ENCODE measurements at regions not wholly inside any gene's neighbourhood (a gene's known extent, or its start where the extent isn't known, plus 50 kb on each side); places are given as distances from the start of the nearest gene placed in this dataset.

- Histone ChIP-seq H2AK5ac (ENCODE audit: low read depth, low read length) (no peak overlapping the region), H2AFZ (ENCODE audit: low read length) (no peak overlapping the region), H3K9ac (replicated peaks in 1 of 4; ENCODE audit: extremely low read depth in 1 of 4, low read depth in 3 of 4, low read length in 3 of 4) (no peak overlapping the region), H3K9me3 (ENCODE audit: insufficient read depth in 2 of 2, low read depth in 1 of 2, low read length in 1 of 2) (no peaks in the 10 kb centered on the region), H4K20me1 (replicated peaks in 1 of 2; ENCODE audit: control insufficient read depth in 1 of 2, insufficient read depth in 2 of 2, low read length in 2 of 2) (no peaks in the 10 kb centered on the region), H3K79me1 (ENCODE audit: low read depth, low read length) (no peaks in the 10 kb centered on the region), H3K4me2 (ENCODE audit: insufficient read depth in 1 of 2, low read depth in 2 of 2, low read length in 2 of 2) (no peak overlapping the region), H2BK12ac (ENCODE audit: low read depth, low read length) (no peak overlapping the region), H4K8ac (ENCODE audit: extremely low read depth, insufficient read depth, low read length) (no peak overlapping the region), H2BK15ac (ENCODE audit: low read length) (no peak overlapping the region), H3K4me3 (ENCODE audit: extremely low read depth in 1 of 4, insufficient read depth in 2 of 4, low read depth in 3 of 4, low read length in 4 of 4) (no peak overlapping the region), H3K56ac (replicated peaks; ENCODE audit: insufficient read length, low read depth, low read length) (no peak overlapping the region), H2BK5ac (ENCODE audit: low read depth, low read length) (no peak overlapping the region), H3K4me1 (replicated peaks in 1 of 4; ENCODE audit: control insufficient read depth in 3 of 4, insufficient read depth in 4 of 4, low read length in 3 of 4) (peaks cover 0 to 4% (median 2%) of the 10 kb centered on the region in 4 experiments; a peak in 2 of 7 replicates), H3K36me3 (ENCODE audit: control insufficient read depth in 2 of 4, insufficient read depth in 4 of 4, low read length in 3 of 4) (no peaks in the 10 kb centered on the region), H3K27ac (ENCODE audit: low read depth, low read length) (no peak overlapping the region), H2BK20ac (ENCODE audit: low read length) (no peak overlapping the region), H3K23ac (ENCODE audit: insufficient read length) (no peak overlapping the region), H4K5ac (ENCODE audit: insufficient read length, low read depth, low read length) (no peak overlapping the region), H3K14ac (ENCODE audit: insufficient read length) (no peak overlapping the region), H3K4ac (replicated peaks; ENCODE audit: insufficient read length, low read depth, low read length) (no peak overlapping the region), H3K27me3 (replicated peaks in 1 of 4; ENCODE audit: control insufficient read depth in 3 of 4, extremely low read depth in 1 of 4, insufficient read depth in 3 of 4, low read length in 3 of 4) (peaks cover 0 to 2% (median 0%) of the 10 kb centered on the region in 4 experiments; a peak in 1 of 7 replicates), H3K23me2 (ENCODE audit: low read depth, low read length) (no peaks in the 10 kb centered on the region), H3K79me2 (ENCODE audit: control insufficient read depth in 1 of 2, insufficient read depth in 2 of 2, low read length in 2 of 2) (no peaks in the 10 kb centered on the region), H3K18ac (ENCODE audit: extremely low read depth, low read length) (no peak overlapping the region), H4K91ac (replicated peaks; ENCODE audit: insufficient read length, low read length) (no peak overlapping the region), H2BK120ac (replicated peaks; ENCODE audit: low read depth, low read length) (no peak overlapping the region)
- DNase-seq (ENCODE audit: low read depth in 1 of 2, low spot score in 2 of 2): no peak
- ChIA-PET CTCF (ENCODE audit: partially characterized antibody) (interaction anchor here (1.1 to 7.3 kb wide), 6 partner anchors 14 to 191 kb away, joined by 3 to 56 read pairs (median 4); no protein-coding TSS in a partner anchor), POLR2A (ENCODE audit: partially characterized antibody) (interaction anchor here (0.9 kb wide), 1 partner anchor 98 kb away, joined by 3 read pairs; no protein-coding TSS in a partner anchor)
- WGBS, 2 experiments (ENCODE audit: extremely low coverage in 1 of 2, insufficient coverage in 1 of 2, insufficient read length in 1 of 2, insufficient replicate concordance in 2 of 2, low coverage in 1 of 2, low lambda C conversion rate in 2 of 2, missing lambda C conversion rate in 1 of 2): 84% methylated on average over 4 of the region's 4 CpGs; no CpG with 5 or more reads in 1 of the 2 experiments
- FAIRE-seq: no peak
Measured at GRCh38 chr17:73723317-73723716, 79.1 kb upstream of the SDK2 start.
